ENCODE measurements at regions not wholly inside any gene's neighbourhood (a gene's known extent, or its start where the extent isn't known, plus 50 kb on each side); places are given as distances from the start of the nearest gene placed in this dataset.

DNA sequence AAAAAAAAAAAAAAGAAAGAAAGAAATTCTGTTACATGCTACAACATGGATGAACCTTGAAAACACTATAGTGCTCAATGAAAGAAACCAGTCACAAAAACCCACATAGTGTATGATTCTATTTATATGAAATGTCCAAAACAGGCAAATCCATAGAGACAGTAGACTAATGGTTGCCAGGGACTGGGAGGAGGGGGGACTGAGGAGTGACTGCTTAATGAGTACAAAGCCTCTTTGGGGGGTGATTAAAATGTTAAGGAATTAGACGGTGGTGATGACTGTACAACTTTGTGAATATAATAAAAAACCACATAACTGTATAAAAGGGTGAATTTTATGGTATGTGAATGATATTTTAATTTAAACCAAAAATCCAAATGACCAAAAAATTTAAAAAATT, 116.0 kb upstream of the GUCA2B start:
- no peaks in the 10 kb centered on the region for H3K36me3 ChIP-seq
- H3K4me1 ChIP-seq = peaks cover 0 to 14% of the 10 kb centered on the region in 2 donors
- no peak overlapping the region for H3K4me3 ChIP-seq
- no peak overlapping the region for H3K27ac ChIP-seq
- TF ChIP-seq, protein P1, sequence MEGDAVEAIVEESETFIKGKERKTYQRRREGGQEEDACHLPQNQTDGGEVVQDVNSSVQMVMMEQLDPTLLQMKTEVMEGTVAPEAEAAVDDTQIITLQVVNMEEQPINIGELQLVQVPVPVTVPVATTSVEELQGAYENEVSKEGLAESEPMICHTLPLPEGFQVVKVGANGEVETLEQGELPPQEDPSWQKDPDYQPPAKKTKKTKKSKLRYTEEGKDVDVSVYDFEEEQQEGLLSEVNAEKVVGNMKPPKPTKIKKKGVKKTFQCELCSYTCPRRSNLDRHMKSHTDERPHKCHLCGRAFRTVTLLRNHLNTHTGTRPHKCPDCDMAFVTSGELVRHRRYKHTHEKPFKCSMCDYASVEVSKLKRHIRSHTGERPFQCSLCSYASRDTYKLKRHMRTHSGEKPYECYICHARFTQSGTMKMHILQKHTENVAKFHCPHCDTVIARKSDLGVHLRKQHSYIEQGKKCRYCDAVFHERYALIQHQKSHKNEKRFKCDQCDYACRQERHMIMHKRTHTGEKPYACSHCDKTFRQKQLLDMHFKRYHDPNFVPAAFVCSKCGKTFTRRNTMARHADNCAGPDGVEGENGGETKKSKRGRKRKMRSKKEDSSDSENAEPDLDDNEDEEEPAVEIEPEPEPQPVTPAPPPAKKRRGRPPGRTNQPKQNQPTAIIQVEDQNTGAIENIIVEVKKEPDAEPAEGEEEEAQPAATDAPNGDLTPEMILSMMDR (IDR thresholded peaks at IDR 0.05) = no peak
- no peaks in the 10 kb centered on the region for H3K27me3 ChIP-seq
- intact Hi-C loops (cut with DNase I) = no loop called here
- no peaks in the 10 kb centered on the region for H3K9me3 ChIP-seq
- DNase-seq (no peak), ATAC-seq (no peak)

DNA sequence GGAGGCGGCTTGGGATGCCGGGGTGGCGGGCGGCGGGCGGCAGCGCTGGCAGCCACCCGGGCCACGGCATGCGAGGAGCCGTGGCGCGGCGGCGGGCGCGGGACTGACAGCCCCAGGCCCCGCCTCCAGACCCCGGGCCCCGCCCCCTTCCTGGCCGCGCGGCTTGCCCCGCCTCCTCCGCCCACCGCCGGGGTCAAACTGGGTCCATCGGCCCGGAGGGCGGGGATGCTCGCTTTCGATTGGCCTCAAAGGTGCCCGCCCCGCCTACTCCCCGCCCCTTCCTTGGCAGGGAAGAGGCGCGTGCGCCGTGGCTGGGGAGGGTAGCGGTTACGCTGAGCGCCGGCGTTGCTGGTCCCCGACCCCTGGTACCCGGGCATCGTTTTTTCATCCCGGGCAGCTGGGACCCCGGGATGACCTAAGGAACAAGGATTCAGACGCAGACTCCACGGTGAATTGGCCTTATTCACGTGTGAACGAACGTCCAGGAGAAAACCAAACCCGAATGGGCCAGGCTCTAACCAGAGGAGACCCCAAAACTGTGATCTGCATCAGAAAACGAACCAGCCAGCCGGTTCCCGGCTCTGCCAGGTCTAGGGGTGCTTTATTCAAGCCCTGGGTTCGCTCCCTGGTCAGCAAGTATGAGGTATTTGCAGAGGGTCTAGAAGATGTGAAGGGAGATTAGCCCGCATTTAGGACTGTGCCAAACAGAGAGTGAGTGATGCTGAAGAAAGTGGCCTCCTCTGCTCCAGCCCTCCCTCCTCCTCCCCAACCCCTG, 117.2 kb upstream of the GUCA2B start:
- ATAC-seq (peak; percentile 97), DNase-seq (peak; percentile 94 to 98 (median 96))
- Histone ChIP-seq H3K27me3 (no peaks in the 10 kb centered on the region), H3K36me3 (no peaks in the 10 kb centered on the region), H3K27ac (peak overlapping the region in 1 of 2 donors; percentile 63), H3K4me3 (peak overlapping the region; percentile 44 to 90), H3K9me3 (no peaks in the 10 kb centered on the region), H3K4me1 (peaks cover 0 to 14% of the 10 kb centered on the region in 2 donors)
- intact Hi-C loops (cut with DNase I) = no loop called here
- TF ChIP-seq, protein P1 (IDR thresholded peaks at IDR 0.05) = no peak

DNA sequence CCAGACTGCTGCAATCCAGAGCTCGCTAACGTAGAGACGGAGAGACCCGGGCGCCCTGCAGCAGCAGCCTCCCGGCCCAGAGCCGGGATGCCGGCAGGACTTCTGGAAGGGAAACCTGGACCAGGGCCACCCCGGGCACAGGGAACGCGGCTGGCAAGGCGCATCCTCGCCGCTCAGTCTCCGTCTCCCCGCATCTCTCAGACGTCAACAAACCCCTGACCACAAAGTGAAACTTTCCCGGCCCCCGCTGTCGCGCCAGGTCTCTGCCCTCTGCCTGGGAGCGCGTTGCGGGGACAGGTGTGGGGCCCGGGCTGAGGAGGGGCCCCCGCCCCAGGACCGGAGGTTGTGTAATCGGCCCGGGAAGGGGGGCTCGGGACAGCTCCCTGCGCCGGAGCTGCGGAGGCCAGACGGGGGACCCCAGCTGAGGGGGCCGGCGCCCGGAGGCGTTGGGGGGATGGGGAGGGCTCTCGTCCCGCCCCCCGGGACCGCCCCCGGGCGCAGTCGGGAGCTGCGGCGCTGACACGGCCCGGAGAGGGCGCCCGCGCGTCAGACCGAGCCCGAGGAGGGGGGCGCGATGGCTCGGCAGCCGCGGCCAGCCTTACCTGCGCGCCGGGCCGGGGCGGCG, 116.6 kb upstream of the HIVEP3 start:
- peak; percentile 87 for ATAC-seq
- H3K9me3 ChIP-seq = no peaks in the 10 kb centered on the region

DNA sequence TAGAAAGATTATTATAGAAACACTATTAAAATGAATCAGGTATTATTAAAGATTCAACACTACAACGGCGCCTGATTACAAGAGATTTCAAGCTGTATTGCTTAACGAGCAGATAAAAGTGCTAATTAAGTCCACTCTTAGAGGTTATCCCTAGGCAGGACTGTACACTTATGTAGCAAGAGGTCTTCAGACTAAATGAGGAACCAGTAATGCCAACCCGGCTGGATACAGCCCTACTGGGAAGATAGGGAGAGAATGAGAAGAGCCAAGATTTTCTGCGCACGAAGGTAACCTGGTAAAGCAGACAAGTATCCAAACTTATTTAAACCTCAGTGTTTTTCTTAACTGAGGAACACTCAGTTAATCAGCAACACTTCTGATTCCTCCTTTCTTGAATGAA, 115.7 kb upstream of the HIVEP3 start:
- Histone ChIP-seq H3K4me3 (peak overlapping the region in 1 of 2 donors; percentile 90), H3K27me3 (no peaks in the 10 kb centered on the region), H3K9me3 (no peaks in the 10 kb centered on the region), H3K36me3 (no peaks in the 10 kb centered on the region), H3K4me1 (peaks cover 0 to 14% of the 10 kb centered on the region in 2 donors), H3K27ac (no peak overlapping the region)
- DNase-seq = no peak
- ATAC-seq = no peak
- intact Hi-C loops (cut with DNase I) = no loop called here
- TF ChIP-seq, protein P1 (IDR thresholded peaks at IDR 0.05) = no peak

More for the DNA sequence above, 116.6 kb upstream of the HIVEP3 start:
- intact Hi-C loops (cut with DNase I) = no loop called here
- Histone ChIP-seq H3K27me3 (no peaks in the 10 kb centered on the region), H3K4me1 (peaks cover 0 to 14% of the 10 kb centered on the region in 2 donors), H3K36me3 (no peaks in the 10 kb centered on the region), H3K4me3 (peak overlapping the region; percentile 75 to 90), H3K27ac (peak overlapping the region; percentile 53 to 63)
- TF ChIP-seq, protein P1 (IDR thresholded peaks at IDR 0.05) = peak in 1 of 2 donors; percentile 38
- DNase-seq = peak; percentile 71 to 84 (median 78)

DNA sequence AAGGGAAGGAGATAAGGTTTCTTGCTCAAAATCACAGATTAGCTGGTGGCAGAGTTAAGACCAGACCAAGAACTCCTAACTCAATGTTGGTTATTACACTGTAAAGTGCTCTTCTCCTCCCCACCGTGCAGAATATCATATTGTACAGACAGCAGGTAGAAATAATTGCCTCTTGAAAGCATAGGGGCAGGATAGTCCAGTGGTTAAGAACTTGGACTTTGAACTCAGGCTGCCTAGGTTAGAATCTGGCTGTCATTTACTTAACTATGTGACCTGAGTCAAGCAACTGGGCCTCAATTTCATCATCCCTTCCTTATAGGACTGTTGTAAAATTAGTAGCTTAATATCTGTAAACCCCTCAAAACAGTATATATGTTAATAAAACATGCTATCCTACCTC, 114.9 kb upstream of the HIVEP3 start:
- no peak for DNase-seq
- peaks cover 0 to 14% of the 10 kb centered on the region in 2 donors for H3K4me1 ChIP-seq
- intact Hi-C loops (cut with DNase I) = no loop called here
- H3K36me3 ChIP-seq = no peaks in the 10 kb centered on the region
- no peak for ATAC-seq
- H3K4me3 ChIP-seq = no peak overlapping the region
- H3K27ac ChIP-seq = no peak overlapping the region
- TF ChIP-seq, protein P1 (IDR thresholded peaks at IDR 0.05) = no peak
- H3K27me3 ChIP-seq = no peaks in the 10 kb centered on the region
- H3K9me3 ChIP-seq = no peaks in the 10 kb centered on the region
